IMR-90 (cell line): ENCODE measurements at regions not wholly inside any gene's neighbourhood (a gene's known extent, or its start where the extent isn't known, plus 50 kb on each side); places are given as distances from the start of the nearest gene placed in this dataset.

Experiments
- ATAC-seq: fragments of 200-7000 bp; cut with Tn5 transposase; 2 replicates; pipeline ENCODE4 v1.9.1; 2020; ENCODE audit warnings: low read depth, mild to moderate bottlenecking, moderate library complexity
- BruUV-seq: library from RNA; stranded (reverse); fragments of 400-500 nt; replicated peaks from 2 replicates; lab custom pipeline; 2021; lab: Mats Ljungman, UMichigan
- CTCF ChIA-PET: fragments of 300-600 bp; formaldehyde crosslinking; extraction: SDS; loops from one replicate; lab custom pipeline; 2021; ENCODE audit warnings: antibody characterized with exemption; lab: Yijun Ruan, JAX
- POLR2A ChIA-PET: fragments of 300-600 bp; sonication (Branson Sonifier 250); formaldehyde crosslinking; loops from one replicate; lab custom pipeline; 2022; ENCODE audit warnings: antibody characterized with exemption; ENCODE audit not compliant: unreplicated experiment; lab: Charles Lee
- DNase-seq: peaks from one replicate; pipeline ENCODE4 v3.0.0; 2013
- H2AFZ ChIP-seq: replicated peaks from 2 replicates; pipeline ENCODE3; 2013; ENCODE audit warnings: low read length, mild to moderate bottlenecking; ENCODE audit not compliant: poor library complexity
- H2AK5ac ChIP-seq: 2 replicates; pipeline ENCODE4 v1.6.1; 2013; ENCODE audit warnings: low read depth, low read length, inconsistent platforms
- H2AK9ac ChIP-seq: replicated peaks from 2 replicates; pipeline ENCODE3; 2013; ENCODE audit warnings: mild to moderate bottlenecking, low read depth, low read length, moderate library complexity; ENCODE audit not compliant: poor library complexity
- H2BK120ac ChIP-seq: 2 replicates; pipeline ENCODE4 v1.6.1; 2013; ENCODE audit warnings: low read depth, low read length, inconsistent platforms
- H2BK15ac ChIP-seq: 3 replicates; pipeline ENCODE4 v1.6.1; 2013; ENCODE audit warnings: low read depth, low read length, inconsistent platforms
- H2BK20ac ChIP-seq: 2 replicates; pipeline ENCODE4 v1.6.1; 2013; ENCODE audit warnings: low read depth, mild to moderate bottlenecking, inconsistent platforms, low read length, moderate library complexity
- H2BK5ac ChIP-seq: 2 replicates; pipeline ENCODE4 v1.6.1; 2013; ENCODE audit warnings: mild to moderate bottlenecking, low read depth, low read length, inconsistent platforms; ENCODE audit not compliant: poor library complexity, severe bottlenecking
- H3K14ac ChIP-seq: replicated peaks from 2 replicates; pipeline ENCODE4 v1.6.1; 2013; ENCODE audit warnings: low read depth, low read length, inconsistent platforms
- H3K18ac ChIP-seq: 2 replicates; pipeline ENCODE4 v1.6.1; 2013; ENCODE audit warnings: low read depth, low read length, control low read depth
- H3K23ac ChIP-seq: 2 replicates; pipeline ENCODE4 v1.6.1; 2013; ENCODE audit warnings: low read depth, low read length, inconsistent platforms
- H3K27ac ChIP-seq: 2 replicates; pipeline ENCODE4 v1.5.1; 2013; ENCODE audit warnings: mild to moderate bottlenecking, control low read depth, low read length; ENCODE audit not compliant: insufficient read depth
- H3K27me3 ChIP-seq: 2 replicates; pipeline ENCODE4 v1.6.1; 2013; ENCODE audit warnings: low read length; ENCODE audit not compliant: control insufficient read depth, insufficient read depth
- H3K36me3 ChIP-seq: 2 replicates; pipeline ENCODE4 v1.6.1; 2013; ENCODE audit warnings: low read length, mixed read lengths; ENCODE audit not compliant: control insufficient read depth, insufficient read depth
- H3K4ac ChIP-seq: 2 replicates; pipeline ENCODE4 v1.6.1; 2013; ENCODE audit warnings: low read depth, low read length, inconsistent platforms
- H3K4me1 ChIP-seq: 2 replicates; pipeline ENCODE4 v1.6.1; 2013; ENCODE audit warnings: low read length, mixed read lengths; ENCODE audit not compliant: control insufficient read depth, insufficient read depth
- H3K4me2 ChIP-seq: 2 replicates; pipeline ENCODE4 v1.6.1; 2013; ENCODE audit warnings: low read depth, mild to moderate bottlenecking, control low read depth, low read length, moderate library complexity
- H3K4me3 ChIP-seq: 2 replicates; pipeline ENCODE4 v1.5.1; 2013; ENCODE audit warnings: low read depth, mild to moderate bottlenecking, control low read depth, low read length, moderate library complexity; ENCODE audit not compliant: insufficient read depth
- H3K56ac ChIP-seq: 2 replicates; pipeline ENCODE4 v1.6.1; 2013; ENCODE audit warnings: low read length, inconsistent platforms; ENCODE audit not compliant: insufficient read depth; ENCODE audit errors: extremely low read depth
- H3K79me1 ChIP-seq, 2 experiments: 2 replicates each; pipeline ENCODE4 v1.6.1; 2013; ENCODE audit warnings: low read length in 2 of 2, inconsistent platforms in 1 of 2, low read depth in 1 of 2
- H3K9ac ChIP-seq: 2 replicates; pipeline ENCODE4 v1.6.1; 2013; ENCODE audit warnings: low read depth, low read length, control low read depth
- H3K9me1 ChIP-seq: 2 replicates; pipeline ENCODE4 v1.6.1; 2013; ENCODE audit warnings: low read length, inconsistent platforms; ENCODE audit not compliant: insufficient read depth
- H3K9me3 ChIP-seq: 2 replicates; pipeline ENCODE4 v1.6.1; 2013; ENCODE audit warnings: low read length; ENCODE audit not compliant: control insufficient read depth, insufficient read depth
- H4K20me1 ChIP-seq: 2 replicates; pipeline ENCODE4 v1.6.1; 2013; ENCODE audit warnings: low read length, inconsistent platforms; ENCODE audit not compliant: insufficient read depth
- H4K5ac ChIP-seq: 2 replicates; pipeline ENCODE4 v1.6.1; 2013; ENCODE audit warnings: mild to moderate bottlenecking, low read depth, low read length, control low read depth
- H4K8ac ChIP-seq, 2 experiments: 2 replicates each; pipeline ENCODE4 v1.6.1; 2013; ENCODE audit warnings: low read depth in 2 of 2, low read length in 2 of 2, control low read depth in 1 of 2, inconsistent platforms in 1 of 2
- H4K91ac ChIP-seq: 2 replicates; pipeline ENCODE4 v1.6.1; 2013; ENCODE audit warnings: low read depth, low read length, inconsistent platforms; ENCODE audit not compliant: insufficient read depth
- BHLHE40 ChIP-seq: fragments of 150-350 bp; IDR thresholded peaks from 2 replicates; pipeline ENCODE4 v1.6.1; 2016; ENCODE audit warnings: mild to moderate bottlenecking, low read depth, low read length
- CEBPB ChIP-seq: IDR thresholded peaks from 2 replicates; pipeline ENCODE4 v1.6.1; 2012; ENCODE audit warnings: low read depth, low read length, improper control_type of control experiment
- CHD1 ChIP-seq: IDR thresholded peaks from 2 replicates; pipeline ENCODE4 v1.6.1; 2012; ENCODE audit warnings: low read depth, low read length, improper control_type of control experiment
- CTCF ChIP-seq: conservative IDR thresholded peaks from 2 replicates; pipeline ENCODE4 v1.5.1; 2012; ENCODE audit warnings: mild to moderate bottlenecking, low read depth, low read length, improper control_type of control experiment
- ELK1 ChIP-seq: fragments of 150-350 bp; IDR thresholded peaks from 2 replicates; pipeline ENCODE4 v1.6.1; 2016; ENCODE audit warnings: low read depth, mild to moderate bottlenecking, low read length, moderate library complexity, borderline replicate concordance
- FOS ChIP-seq: fragments of 150-350 bp; IDR thresholded peaks from 2 replicates; pipeline ENCODE4 v1.6.1; 2016; ENCODE audit warnings: low read depth, low read length
- MAFK ChIP-seq: IDR thresholded peaks from 2 replicates; pipeline ENCODE4 v1.6.1; 2012; ENCODE audit warnings: low read depth, low read length, improper control_type of control experiment
- MAZ ChIP-seq: IDR thresholded peaks from 2 replicates; pipeline ENCODE4 v1.6.1; 2012; ENCODE audit warnings: low read depth, mild to moderate bottlenecking, low read length, improper control_type of control experiment, moderate library complexity, borderline replicate concordance
- MXI1 ChIP-seq: IDR thresholded peaks from 2 replicates; pipeline ENCODE4 v1.6.1; 2012; ENCODE audit warnings: low read depth, mild to moderate bottlenecking, low read length, moderate library complexity, borderline replicate concordance
- NFE2L2 ChIP-seq: fragments of 150-350 bp; IDR thresholded peaks from 2 replicates; pipeline ENCODE4 v1.6.1; 2016; ENCODE audit warnings: low read depth, mild to moderate bottlenecking, low read length
- POLR2A ChIP-seq: IDR thresholded peaks from 2 replicates; pipeline ENCODE4 v1.6.1; 2012; ENCODE audit warnings: mild to moderate bottlenecking, low read depth, low read length
- RAD21 ChIP-seq: IDR thresholded peaks from 2 replicates; pipeline ENCODE4 v1.6.1; 2012; ENCODE audit warnings: low read length, improper control_type of control experiment
- RCOR1 ChIP-seq: IDR thresholded peaks from 2 replicates; pipeline ENCODE4 v1.6.1; 2012; ENCODE audit warnings: mild to moderate bottlenecking, low read length, improper control_type of control experiment; ENCODE audit not compliant: insufficient replicate concordance
- RFX5 ChIP-seq: IDR thresholded peaks from 2 replicates; pipeline ENCODE4 v1.8.0; 2012; ENCODE audit warnings: low read depth, mild to moderate bottlenecking, low read length, moderate library complexity
- SMC3 ChIP-seq: fragments of 150-350 bp; IDR thresholded peaks from 2 replicates; pipeline ENCODE4 v1.6.1; 2016; ENCODE audit warnings: low read depth, mild to moderate bottlenecking, antibody characterized with exemption, low read length, moderate library complexity
- USF2 ChIP-seq: fragments of 150-350 bp; IDR thresholded peaks from 2 replicates; pipeline ENCODE4 v1.6.1; 2017; ENCODE audit warnings: mild to moderate bottlenecking, antibody characterized with exemption, low read length, low read depth
- WGBS, 2 experiments: methylation state at CpG; one replicate each; pipeline versions ENCODE4 v1.1.5 to v1.1.7; 2013; ENCODE audit warnings: missing lambda C conversion rate in 2 of 2; ENCODE audit not compliant: insufficient read length in 1 of 2; ENCODE audit errors: extremely low coverage in 2 of 2; 5-methylcytosine and 5-hydroxymethylcytosine counted together
- dilution Hi-C: fragments of 300-500 bp; cut with HindIII; formaldehyde crosslinking; loops from one replicate; pipeline ENCODE4 v1.14.3; 2018; ENCODE audit warnings: low sequenced_read_pairs; ENCODE audit not compliant: unreplicated experiment
- in situ Hi-C: fragments of 300-500 bp; cut with MboI; formaldehyde crosslinking; loops from 3 replicates; pipeline ENCODE4 v1.14.3; 2019; ENCODE audit warnings: low sequenced_read_pairs, inconsistent platforms, mixed read lengths
- intact Hi-C: fragments of 100-400 bp; cut with micrococcal nuclease; formaldehyde crosslinking; loops from 2 replicates; pipeline ENCODE4 v1.10.0; 2022

GRCh38 chr15:95021816-95022215, 790.5 kb downstream of the MCTP2 start:
- no peak overlapping the region for H2BK5ac ChIP-seq
- no peak overlapping the region for H3K4me2 ChIP-seq
- no CpG with 5 or more reads among the region's 2 CpGs for WGBS, 2 experiments
- H3K14ac ChIP-seq = no peak overlapping the region
- H3K4ac ChIP-seq = no peak overlapping the region
- H2BK120ac ChIP-seq = no peak overlapping the region
- H3K4me3 ChIP-seq = no peak overlapping the region
- H4K8ac ChIP-seq = no peak overlapping the region
- H3K23ac ChIP-seq = no peak overlapping the region
- H3K79me1 ChIP-seq = no peaks in the 10 kb centered on the region
- H3K9me1 ChIP-seq = peaks cover 9% of the 10 kb centered on the region
- no peak for ATAC-seq
- no peak overlapping the region for H4K5ac ChIP-seq
- no peak overlapping the region for H3K18ac ChIP-seq
- H2AK9ac ChIP-seq = no peak overlapping the region
- no peak overlapping the region for H3K9ac ChIP-seq
- H3K36me3 ChIP-seq = no peaks in the 10 kb centered on the region
- H4K91ac ChIP-seq = no peak overlapping the region
- H3K56ac ChIP-seq = no peak overlapping the region
- no peak overlapping the region for H2BK15ac ChIP-seq
- TF ChIP-seq CHD1 = no peak
- no peak for TF ChIP-seq SMC3
- TF ChIP-seq MAZ = no peak
- TF ChIP-seq BHLHE40 = no peak
- no peak for TF ChIP-seq CTCF
- TF ChIP-seq ELK1 = no peak
- TF ChIP-seq NFE2L2 = no peak
- TF ChIP-seq MAFK = no peak
- TF ChIP-seq MXI1 = no peak
- no peak for TF ChIP-seq RAD21
- no peak for TF ChIP-seq CEBPB
- TF ChIP-seq USF2 = no peak
- no peak for TF ChIP-seq FOS
- no peak for TF ChIP-seq POLR2A
- no peak for TF ChIP-seq RCOR1
- TF ChIP-seq RFX5 = no peak
- in situ Hi-C loops = loop anchor here (10.0 to 25.0 kb wide), 2 partner anchors 610 to 1323 kb away; no protein-coding TSS in a partner anchor
- no TSS peak for BruUV-seq
- no peak overlapping the region for H2AFZ ChIP-seq
- no peak for DNase-seq
- intact Hi-C loops = loop anchor here (10.0 kb wide), 3 partner anchors 533 to 1563 kb away; no protein-coding TSS in a partner anchor
- peaks cover 2% of the 10 kb centered on the region; the same call in 1 of the 2 replicates for H3K27me3 ChIP-seq
- ChIA-PET CTCF (no interaction called here), POLR2A (no interaction called here)
- no peaks in the 10 kb centered on the region for H3K9me3 ChIP-seq
- H3K27ac ChIP-seq = no peak overlapping the region
- no peak overlapping the region for H2AK5ac ChIP-seq
- no peak overlapping the region for H2BK20ac ChIP-seq
- no peaks in the 10 kb centered on the region; the same call in 1 of the 2 replicates for H4K20me1 ChIP-seq
- H3K4me1 ChIP-seq = peaks cover 6% of the 10 kb centered on the region
- dilution Hi-C loops = no loop called here
